ENCODE measurements at regions not wholly inside any gene's neighbourhood (a gene's known extent, or its start where the extent isn't known, plus 50 kb on each side); places are given as distances from the start of the nearest gene placed in this dataset.

DNA sequence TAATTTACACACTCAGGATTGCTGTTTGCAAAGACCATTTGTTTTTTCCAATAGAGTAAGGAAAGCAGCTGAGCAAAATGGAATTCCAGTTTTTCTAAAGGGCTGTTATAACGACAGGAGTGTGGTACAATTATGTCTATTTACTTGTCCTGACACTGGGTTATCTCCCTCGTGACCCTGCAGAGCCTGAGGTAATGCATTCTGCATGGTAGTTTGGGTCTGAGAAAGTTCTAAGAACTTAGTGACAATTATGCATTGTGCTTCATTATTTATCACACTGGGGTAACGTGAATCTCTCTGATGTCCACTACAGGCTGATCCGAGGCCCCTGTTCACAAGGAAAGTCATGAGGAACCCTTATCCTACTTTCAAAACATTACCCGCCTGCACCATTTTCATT, 50.7 kb upstream of the EDNRB start:
- TF ChIP-seq EZH2 (IDR thresholded peaks at IDR 0.05; ENCODE audit: insufficient read depth, poor library complexity, severe bottlenecking) = no peak
- no peak for TF ChIP-seq EZH2phosphoT487 (IDR thresholded peaks at IDR 0.05; ENCODE audit: insufficient read depth, low read depth)

Measured in GM23248 (cell line).